GM21528 (cell line): ENCODE measurements at regions not wholly inside any gene's neighbourhood (a gene's known extent, or its start where the extent isn't known, plus 50 kb on each side); places are given as distances from the start of the nearest gene placed in this dataset.

Experiments used
- ATAC-seq: cut with Tn5 transposase; IDR thresholded peaks from one replicate; pipeline ENCODE4 v1.9.1; 2021; ENCODE audit warnings: mild to moderate bottlenecking, moderate library complexity; ENCODE audit not compliant: unreplicated experiment, low FRiP score

GRCh38 chr15:70261083-70261482, 163.4 kb upstream of the TLE3 start:
- no peak for ATAC-seq

GRCh38 chr15:70260580-70260979, 162.9 kb upstream of the TLE3 start:
- no peak for ATAC-seq

GRCh38 chr15:70259640-70260508, 162.2 kb upstream of the TLE3 start:
- ATAC-seq = no peak

- ATAC-seq = peak; percentile 26
Measured at GRCh38 chr15:70259028-70259424, 161.3 kb upstream of the TLE3 start.

- peak; percentile 46 for ATAC-seq
Measured at GRCh38 chr15:70258369-70259027, 160.8 kb upstream of the TLE3 start.

- no peak for ATAC-seq
Measured at GRCh38 chr15:70257573-70258248, 160.0 kb upstream of the TLE3 start.

- ATAC-seq = no peak
Measured at GRCh38 chr15:70257047-70257446, 159.3 kb upstream of the TLE3 start.

GRCh38 chr15:70254311-70254869, 156.7 kb upstream of the TLE3 start:
- no peak for ATAC-seq

GRCh38 chr15:70253461-70254156, 155.9 kb upstream of the TLE3 start:
- ATAC-seq = no peak

- no peak for ATAC-seq
Measured at GRCh38 chr15:70252951-70253320, 155.2 kb upstream of the TLE3 start.

- ATAC-seq = no peak
Measured at GRCh38 chr15:70252056-70252950, 154.6 kb upstream of the TLE3 start.

- no peak for ATAC-seq
Measured at GRCh38 chr15:70251246-70251990, 153.7 kb upstream of the TLE3 start.

GRCh38 chr15:70250208-70251201, 152.8 kb upstream of the TLE3 start:
- ATAC-seq = no peak

- ATAC-seq = no peak
Measured at GRCh38 chr15:70249616-70250015, 151.9 kb upstream of the TLE3 start.

GRCh38 chr15:70248116-70249025, 150.7 kb upstream of the TLE3 start:
- ATAC-seq = no peak

GRCh38 chr15:70247281-70247680, 149.6 kb upstream of the TLE3 start:
- ATAC-seq = no peak
